SK-MEL-5 (cell line): ENCODE measurements at regions not wholly inside any gene's neighbourhood (a gene's known extent, or its start where the extent isn't known, plus 50 kb on each side); places are given as distances from the start of the nearest gene placed in this dataset.
"Not testable (repeated sequence)": the region's sequence is repeated elsewhere in the genome, so short reads cannot be mapped to it uniquely, and the experiment has no call there.

ENCODE experiments used
- DNase-seq: peaks from one replicate; pipeline ENCODE4 v3.0.0-alpha.2; 2016; ENCODE audit warnings: low read depth, low spot score
- in situ Hi-C: cut with HindIII; loops from 2 replicates; pipeline ENCODE4 v1.10.0; 2016; ENCODE audit warnings: low sequenced_read_pairs, high pct_unique_total_duplicates, low pct_unique_long_range_greater_than_20kb

DNA sequence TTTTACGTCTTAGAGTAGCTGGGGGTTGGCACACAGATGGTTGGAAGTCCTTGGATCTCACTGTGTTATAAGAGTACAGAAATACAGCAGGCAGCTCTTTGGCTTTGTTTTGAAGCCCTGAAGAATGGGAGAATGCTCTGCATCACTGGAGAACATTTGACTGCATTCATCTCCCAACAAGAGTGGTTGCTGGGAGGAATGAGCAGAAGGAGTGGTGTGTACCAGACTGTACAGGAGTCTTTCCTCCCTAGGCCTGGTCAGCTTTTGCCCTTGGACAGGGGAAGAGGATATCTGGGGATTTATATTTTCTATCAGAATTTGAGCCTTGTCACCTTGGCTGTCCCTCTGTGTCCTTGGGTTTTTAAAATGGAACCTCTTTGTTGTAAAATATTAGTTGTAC lies 70.5 kb upstream of the FAM72C start:
- in situ Hi-C loops, DNase-seq: not testable (repeated sequence)

DNA sequence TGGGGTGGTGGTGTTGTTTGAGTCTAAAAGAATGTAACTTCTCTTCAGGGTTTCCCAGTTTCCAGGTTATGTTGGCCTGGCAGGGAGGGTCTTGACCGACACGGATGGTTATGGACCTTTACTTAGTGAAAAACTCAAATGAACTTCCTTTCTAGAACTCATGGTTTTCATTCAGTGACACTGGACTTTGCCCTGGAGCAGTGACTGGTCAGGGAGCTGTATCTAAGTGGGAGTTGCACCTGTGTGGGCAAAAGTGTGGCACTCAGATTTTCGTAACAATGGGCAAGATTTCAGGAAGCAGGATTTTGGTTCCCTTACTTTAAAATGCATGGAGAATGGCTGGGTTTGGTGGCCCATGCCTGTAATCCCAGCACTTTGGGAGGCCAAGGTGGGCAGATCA lies 68.5 kb upstream of the FAM72C start:
- in situ Hi-C loops, DNase-seq: not testable (repeated sequence)

DNA sequence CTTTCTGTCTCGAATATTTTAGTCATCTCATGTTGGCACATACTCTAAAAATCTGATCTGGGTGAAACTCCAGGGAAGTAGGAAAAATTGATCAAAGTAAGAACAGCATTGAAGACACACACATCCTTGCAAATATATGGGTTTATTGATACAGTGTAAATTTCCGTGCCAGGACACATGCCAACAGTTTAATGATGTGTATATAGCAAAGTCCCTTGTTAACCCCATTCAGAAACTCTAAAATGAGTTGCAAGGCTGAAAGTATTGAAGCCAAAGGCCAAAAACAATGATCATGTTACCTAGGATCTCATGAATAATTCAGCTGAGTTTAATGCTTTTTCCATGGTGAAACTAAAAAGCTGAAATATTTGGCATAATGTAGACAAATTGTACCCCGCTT lies 62.3 kb upstream of the FAM72C start:
- DNase-seq, in situ Hi-C loops: not testable (repeated sequence)

DNA sequence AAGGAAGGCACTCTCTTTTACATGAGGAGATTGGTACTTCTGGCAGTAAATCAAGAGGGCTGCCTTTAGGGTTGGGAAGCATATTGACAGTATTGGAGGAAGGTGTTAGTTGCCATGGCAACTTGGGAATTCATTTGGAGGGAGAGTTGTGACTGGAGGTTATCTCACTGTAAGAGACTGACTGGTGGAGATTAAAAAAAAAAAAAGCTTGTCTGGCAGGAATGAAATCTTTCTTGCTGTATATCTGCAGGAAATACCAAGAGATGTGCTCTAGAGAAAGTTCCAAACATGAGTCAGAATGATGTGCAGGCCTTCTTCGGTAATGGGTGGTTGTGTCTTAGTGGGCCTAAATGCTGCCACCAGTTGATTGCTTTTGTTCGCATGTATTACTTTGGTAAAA lies 59.8 kb upstream of the FAM72C start:
- in situ Hi-C loops, DNase-seq: not testable (repeated sequence)

DNA sequence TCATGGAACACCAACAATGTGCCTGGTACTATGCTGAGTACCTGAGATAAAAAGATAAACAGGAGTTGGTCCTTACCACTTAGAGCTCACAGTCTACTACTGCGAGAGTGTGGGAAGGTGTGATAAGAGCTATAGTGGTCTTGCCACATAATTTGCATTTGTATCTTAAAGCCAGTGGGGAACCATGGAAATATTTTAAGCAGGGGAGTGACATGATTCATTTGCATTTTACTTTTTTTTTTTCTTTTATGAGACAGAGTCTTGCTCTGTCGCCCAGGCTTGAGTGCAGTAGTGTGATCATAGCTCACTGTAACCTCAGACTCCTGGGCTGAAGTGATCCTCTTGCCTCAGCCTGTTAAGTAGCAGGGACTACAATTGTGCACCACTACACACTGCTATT lies 54.2 kb upstream of the FAM72C start:
- in situ Hi-C loops, DNase-seq: not testable (repeated sequence)

DNA sequence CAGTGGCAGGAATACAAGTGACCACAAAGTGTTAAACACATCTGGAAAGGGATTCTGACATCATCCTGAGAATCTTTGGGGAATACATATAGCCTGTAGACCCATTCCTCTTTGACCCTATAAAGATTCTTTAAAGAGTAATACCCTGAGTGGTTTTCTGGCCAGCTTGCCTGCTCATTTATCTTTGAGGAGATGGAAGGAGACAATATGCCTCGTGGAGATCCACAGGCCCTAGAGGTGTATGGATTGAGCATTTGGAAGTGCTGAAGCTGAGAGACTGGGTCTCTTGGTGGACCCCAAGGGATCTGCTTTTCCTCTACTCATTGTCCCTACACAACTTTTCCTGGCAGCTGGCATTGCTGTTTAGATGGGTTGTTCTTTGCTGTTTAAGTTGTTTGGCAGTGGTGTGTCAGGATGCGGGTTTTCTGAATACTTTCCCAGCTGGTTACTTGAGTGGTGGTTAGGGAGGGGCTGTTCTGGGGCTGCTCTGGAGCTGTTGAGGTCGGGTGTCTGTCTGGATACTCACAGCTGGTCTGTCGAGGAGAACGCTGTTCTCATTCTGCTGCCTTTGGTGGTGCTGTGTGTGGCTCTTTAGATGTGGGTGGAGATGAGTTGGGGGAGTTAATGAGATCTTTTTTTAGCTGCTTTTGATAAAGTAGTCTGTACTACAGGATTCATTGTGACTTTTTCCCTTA lies 50.1 kb upstream of the FAM72C start:
- DNase-seq, in situ Hi-C loops: not testable (repeated sequence)
